ENCODE measurements at regions not wholly inside any gene's neighbourhood (a gene's known extent, or its start where the extent isn't known, plus 50 kb on each side); places are given as distances from the start of the nearest gene placed in this dataset.
A peak's percentile ranks its signal among the peaks of the same experiment; 100 is the strongest.

- DNase-seq, result no peak
These were observed 169.8 kb upstream of the BCOR start for GRCh38 chrX:40267334-40268187.

DNA sequence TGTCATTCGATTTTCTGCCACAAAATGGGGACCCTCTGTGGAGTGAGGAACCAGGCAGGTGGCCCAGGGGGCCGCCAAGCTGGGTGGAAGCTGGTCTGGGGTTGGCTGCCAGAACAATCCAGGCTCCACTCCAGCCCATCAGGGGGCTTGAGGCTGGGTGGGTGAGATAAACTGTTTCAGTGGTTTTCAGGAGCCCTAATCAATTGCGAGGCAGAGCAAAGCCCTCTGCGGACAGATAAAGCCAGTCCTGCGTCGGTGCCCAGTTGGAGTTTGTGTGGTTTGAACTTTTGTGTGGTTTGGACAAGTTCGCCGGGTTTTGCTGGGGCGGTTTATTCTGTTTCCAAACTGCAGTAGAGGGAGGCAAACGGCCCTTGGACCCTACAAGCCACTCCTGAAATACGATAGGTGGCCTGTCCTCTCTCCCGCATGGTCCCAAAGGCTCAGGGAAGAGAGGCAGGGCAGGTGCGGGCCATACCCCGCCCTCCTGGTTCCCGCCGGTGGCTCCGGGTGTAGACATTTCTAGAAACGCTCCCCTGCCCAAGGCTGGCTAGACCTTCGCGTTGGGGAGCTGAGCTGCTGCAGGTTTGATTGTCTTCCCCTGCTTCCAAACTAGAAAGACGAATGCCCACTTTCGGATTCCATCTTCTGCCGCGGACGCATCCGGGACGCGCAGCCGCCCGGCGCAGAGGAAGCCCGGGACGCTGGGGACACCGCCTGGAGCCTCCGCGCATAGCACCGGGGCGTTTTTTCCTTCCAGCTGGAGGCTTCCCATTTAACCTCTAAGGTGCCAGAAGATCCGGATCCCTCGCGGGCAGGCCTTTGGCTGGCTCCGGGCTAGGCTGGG lies 169.0 kb upstream of the BCOR start:
- peak; percentile 18 for DNase-seq

GRCh38 chrX:40265936-40266335 lies 168.2 kb upstream of the BCOR start:
- DNase-seq, result no peak

DNA sequence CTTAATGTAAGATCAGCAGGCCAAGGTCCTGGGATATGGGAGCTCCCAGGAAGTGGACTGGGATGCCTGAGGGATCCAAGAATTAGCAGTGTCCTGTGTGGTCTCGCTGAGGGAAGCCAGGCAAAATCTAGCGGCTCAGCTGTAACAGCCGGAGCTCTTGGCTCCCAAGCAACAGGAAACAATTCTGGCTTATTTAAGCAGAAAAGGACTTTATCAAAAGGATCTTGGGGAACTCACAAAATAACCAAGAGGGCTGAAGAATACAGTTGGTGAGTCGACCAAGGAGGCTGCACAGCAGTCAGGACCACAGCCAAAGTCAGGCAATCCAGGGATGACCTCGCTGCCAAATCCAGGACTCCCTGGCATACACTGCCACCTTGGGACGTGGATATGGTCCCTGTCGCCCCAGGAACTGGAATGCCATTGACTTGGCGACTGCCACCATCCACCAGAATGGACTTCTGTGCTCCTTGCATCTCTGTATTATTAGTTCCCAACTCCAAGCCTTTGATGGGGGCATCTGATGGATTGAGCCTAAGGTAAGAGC lies 165.3 kb upstream of the BCOR start:
- no peak for DNase-seq

- no peak for DNase-seq
These were observed 164.6 kb upstream of the BCOR start for GRCh38 chrX:40262157-40263013.

- no peak for DNase-seq
These were observed 164.0 kb upstream of the BCOR start for GRCh38 chrX:40261833-40262156.

DNA sequence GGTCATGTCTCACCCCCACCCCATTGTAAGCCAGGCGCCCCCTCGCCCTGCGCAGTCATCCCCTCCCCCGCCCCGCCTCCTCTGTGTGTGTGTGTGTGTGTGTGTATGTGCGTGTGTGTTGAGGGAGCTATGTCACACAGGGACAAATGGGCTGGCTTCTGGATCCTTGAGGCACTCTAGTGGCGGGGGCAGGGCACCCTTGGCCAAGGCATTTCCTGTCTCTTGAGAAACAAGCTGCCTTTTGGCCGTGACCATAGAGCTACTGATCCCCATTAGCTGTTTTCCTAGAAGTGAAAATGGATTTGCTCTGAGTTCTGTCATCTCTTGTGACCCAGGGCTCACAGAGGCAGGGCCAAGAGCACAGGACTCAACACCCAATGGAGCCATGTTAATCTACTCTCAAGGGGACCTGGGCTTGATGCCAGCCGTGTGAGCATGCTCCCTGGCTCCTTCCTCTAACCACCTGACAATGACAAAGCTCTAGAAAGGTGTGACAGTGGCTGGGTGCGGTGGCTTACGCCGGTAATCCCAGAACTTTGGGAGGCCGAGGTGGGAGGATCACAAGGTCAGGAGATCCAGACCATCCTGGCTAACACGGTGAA lies 162.5 kb upstream of the BCOR start:
- DNase-seq, result peak; percentile 69

GRCh38 chrX:40258909-40259308 lies 161.2 kb upstream of the BCOR start:
- no peak for DNase-seq

DNA sequence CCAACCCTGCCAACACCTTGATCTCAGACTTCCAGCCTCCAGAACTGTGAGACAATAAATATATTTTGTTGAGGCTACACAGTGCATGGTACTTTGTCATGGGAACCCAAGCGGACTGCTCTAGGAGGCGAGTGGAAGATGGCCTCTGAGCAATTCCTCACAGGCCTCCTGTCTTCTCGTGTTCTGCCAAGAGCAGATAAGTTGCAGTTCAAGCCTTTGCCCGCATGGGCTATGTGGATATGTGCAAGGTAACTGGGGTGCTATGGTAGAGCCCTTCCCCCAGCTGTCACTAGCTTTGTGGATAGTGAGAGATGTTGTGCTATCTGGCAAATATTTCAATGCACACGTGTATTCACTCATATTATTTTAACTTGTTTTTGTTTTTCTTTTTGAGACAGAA lies 156.0 kb upstream of the BCOR start:
- DNase-seq, result no peak

DNA sequence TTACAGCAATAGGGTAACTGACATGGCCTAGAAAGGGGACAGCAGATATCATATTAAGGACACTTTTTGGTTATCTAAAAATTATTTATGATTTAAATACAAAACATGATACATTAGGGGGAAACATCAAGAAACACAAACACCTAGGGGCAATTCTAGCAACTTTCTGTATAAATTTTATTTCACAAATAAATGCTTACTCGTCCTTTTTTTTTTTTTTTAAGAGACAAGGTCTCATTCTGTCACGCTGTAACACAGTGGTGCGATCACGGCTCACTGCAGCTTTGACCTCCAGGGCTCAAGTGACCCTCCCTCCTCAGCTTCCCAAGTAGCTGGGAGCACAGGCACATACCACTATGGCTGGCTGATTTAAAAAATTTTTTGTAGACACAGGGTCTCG lies 151.8 kb upstream of the BCOR start:
- DNase-seq, result no peak

GRCh38 chrX:40248822-40249221 lies 151.1 kb upstream of the BCOR start:
- DNase-seq, result no peak

DNA sequence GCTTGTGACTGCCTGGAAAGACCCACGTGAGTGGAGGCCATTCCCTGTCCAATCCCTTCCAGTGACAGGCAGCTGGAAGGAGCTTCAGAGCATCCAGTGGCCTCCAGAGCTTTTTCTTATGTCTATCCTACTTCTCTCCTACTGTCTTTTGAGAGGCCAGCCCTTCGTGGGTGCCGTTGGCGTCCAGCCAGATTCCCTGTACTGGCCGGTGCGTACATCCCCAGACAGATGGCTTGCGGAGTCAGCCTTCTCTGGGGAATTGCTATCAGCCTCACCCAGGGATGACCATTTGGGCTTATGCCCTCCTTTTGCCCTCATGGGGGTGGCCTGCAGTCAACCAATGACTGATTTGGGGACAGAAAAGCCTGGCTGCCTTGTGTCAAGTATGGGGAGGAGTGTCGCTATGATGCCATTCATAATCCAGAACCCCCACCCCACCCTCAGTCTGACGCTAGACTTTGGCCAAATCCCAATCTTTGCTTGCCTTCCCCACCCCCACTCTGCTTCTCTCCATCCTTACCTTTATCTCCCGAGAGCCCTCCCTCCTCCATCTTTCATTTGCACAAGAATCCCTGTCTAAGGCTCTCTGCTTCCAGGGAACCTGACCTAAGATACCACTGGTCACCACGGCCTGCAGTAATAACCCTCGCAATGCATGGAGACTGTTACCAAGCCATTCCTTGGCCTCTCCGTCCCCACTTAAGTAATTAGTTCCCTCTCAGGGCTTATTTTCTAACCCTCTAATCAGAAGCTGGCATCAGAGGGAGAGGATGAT lies 150.3 kb upstream of the BCOR start:
- DNase-seq, result no peak

- DNase-seq, result no peak
These were observed 149.6 kb upstream of the BCOR start for GRCh38 chrX:40247382-40247781.

DNA sequence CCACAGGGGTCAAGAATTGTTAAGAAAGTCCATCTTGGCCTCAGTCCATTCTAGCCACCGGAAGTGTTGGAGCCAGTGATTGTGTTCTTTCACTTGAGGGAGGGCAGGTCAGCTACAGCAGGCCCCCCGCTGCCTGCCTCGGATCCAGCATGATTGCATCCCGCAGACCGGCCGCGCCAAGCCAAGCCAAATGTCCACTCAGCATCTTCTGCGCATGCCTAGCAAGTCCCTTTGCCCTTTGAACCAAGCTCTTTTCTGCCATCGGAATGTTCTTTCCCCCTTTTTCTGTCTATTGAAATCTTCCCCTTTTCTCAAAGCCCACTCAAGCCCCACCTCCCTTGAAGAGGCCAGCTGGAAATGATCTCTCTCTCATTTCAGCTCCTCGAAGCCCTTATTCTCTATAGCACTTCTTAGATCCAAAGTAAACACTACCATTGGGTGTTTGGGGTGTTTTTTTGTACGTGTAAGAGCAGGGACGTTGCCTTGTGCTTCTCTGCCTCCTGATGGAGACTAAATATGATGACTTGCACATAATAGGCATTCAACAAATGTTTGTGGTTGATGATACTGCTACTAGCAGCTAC lies 147.8 kb upstream of the BCOR start:
- no peak for DNase-seq

DNA sequence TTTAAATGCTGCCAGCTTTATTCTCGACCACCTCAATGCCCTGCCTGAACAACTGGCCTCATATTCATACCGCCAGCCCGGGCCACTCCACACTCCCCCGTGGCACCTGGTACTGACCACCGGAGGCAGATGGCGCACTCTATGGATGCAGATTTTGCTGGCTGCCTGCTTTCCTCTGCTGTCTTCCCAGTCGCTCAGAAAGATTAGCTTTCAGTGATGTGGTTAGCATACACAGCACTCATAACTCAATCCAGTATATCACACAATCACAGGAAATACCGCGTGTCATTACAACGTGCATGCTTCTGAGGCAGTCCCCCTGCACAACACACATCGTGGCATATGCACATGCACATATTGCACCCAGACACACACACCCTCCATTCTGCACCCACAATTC lies 147.2 kb upstream of the BCOR start:
- DNase-seq, result no peak

- DNase-seq, result no peak
These were observed 146.2 kb upstream of the BCOR start for GRCh38 chrX:40243755-40244515.

DNA sequence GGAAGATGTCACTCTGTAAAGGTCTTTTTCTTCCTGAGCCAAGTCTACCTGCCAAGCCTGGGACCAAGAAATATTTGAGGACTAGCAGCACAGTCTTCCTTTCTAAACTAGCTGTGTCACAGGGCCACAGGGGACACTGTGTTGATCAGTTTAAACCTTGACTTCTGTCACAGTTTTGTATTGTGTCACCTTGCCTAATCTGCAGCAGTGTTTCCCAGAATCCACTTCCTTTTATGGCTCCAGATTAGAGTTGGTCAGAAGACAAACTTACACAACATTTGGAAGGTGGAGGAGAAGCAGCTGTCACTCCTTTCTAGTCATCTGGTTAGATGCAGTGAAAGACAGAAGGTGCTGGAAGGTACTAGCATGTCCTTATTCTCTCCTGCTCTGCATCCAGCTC lies 143.1 kb upstream of the BCOR start:
- no peak for DNase-seq

GRCh38 chrX:40237731-40238178 lies 140.0 kb upstream of the BCOR start:
- no peak for DNase-seq

DNA sequence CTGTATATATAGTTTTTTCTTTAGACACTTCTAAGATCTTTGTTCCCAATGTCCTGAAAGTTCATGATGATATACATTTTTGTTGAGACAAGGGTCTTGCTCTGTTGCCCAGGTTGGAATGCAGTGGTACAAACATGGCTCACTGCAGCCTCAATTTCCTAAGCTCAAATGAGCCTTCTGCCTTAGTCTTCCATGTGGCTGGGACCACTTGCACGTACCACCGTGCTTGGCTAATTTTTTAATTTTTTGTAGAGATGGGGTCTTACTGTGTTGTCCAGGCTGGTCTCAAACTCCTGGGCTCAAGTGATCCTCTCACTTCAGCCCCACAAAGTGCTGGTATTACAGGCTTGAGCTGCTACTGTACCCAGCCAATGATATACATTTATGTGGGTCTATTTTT lies 132.9 kb upstream of the BCOR start:
- DNase-seq, result no peak

DNA sequence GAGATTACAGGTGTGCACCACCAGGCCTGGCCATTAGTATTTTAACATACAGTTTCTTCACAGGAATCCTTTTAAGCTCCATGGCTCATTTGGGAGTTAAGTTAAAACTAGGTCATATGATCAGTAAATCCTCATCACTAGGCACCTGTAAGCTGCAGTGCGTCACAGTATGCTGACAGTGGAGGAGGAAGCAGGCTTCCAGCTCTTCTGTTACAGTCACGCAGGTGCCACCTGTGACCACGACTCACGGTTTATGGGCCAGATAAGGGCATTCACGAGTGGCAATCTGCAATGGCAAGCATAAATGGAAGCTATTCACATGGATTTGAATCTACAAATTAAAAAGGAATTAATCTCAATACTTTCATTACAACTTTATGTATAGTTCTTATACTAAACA lies 129.4 kb upstream of the BCOR start:
- no peak for DNase-seq

DNA sequence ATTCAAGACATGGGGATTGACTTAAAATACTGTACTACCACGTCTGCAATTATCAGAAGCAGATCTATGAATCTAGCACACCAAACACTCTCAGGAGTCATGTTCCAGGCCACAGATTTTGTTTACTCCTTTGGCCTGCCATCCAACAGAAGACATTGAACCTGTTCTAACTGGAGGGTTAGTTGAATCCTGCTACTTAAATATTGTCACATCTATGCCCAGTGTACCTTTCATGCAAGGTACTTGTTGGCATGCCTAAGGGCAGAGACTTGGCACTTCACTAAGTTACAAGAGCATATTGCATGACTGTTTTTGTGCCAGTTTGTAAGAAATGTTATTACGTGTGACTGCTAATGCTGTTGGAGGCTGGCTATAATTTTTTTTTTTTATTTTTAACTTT lies 126.9 kb upstream of the BCOR start:
- DNase-seq, result no peak

Data from NCI-H2029 (cell line).